ENCODE measurements at regions not wholly inside any gene's neighbourhood (a gene's known extent, or its start where the extent isn't known, plus 50 kb on each side); places are given as distances from the start of the nearest gene placed in this dataset.

DNA sequence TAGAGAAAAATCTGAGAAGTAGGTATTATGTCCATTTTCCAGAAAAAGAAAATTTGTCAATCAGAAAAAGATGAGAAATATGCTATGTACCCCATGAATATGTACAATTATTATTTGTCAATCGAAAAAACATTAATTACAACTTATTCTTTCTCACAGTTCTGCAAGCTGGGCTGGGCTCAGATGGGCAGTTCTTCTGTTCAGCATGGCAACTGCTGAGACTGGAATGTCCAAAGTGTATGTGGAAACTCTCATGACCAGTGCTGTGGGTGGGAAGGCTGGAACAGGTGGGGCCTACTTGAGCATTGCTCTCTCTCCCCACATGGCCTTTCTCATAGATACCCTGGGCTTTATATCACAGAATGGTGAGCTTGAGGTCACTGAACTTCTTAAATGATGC, 450.3 kb upstream of the TBX3 start:
- DNase-seq (ENCODE audit: low read depth, low spot score), result no peak

DNA sequence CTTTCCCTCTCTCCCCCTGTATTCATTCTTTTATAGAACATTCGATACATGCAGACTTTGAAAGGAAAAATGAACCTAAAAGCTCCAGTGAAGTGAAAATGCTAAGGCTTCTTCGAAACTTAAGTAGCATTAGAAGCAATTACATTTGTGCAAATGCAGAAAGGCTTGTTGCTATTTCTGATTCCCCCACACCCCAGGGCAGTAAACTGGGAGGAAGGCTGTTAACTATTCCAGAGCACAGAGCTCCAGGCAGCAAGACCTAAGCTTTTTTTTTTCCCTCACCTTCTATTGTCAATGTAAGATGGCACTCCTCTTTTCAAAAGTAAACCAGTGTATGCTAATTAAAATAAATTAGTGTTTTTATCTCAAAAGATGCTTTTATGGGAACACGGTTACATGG, 448.9 kb upstream of the TBX3 start:
- DNase-seq (ENCODE audit: low read depth, low spot score), result no peak

DNA sequence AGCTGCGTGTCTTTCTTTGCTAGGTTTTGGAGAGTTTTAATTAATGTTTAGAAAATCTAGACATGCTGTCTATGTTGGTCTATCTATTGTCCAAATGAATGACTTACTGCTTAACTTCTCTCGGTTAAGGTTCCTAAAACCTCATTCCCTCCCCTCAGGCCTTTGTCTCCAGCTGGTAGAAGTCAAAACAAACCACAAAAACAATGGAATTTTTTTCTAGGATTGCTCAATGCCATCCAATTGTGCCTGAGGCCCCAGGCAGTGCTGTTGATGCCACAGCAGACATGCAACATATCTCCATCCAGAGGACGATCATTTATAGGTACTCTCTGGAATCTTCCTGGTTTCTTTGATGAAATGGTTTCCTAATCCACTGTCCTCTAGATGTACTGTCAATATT, 448.2 kb upstream of the TBX3 start:
- no peak for DNase-seq (ENCODE audit: low read depth, low spot score)

- no peak for DNase-seq (ENCODE audit: low read depth, low spot score)
Observed at GRCh38 chr12:115129727-115130126, 445.8 kb upstream of the TBX3 start.

DNA sequence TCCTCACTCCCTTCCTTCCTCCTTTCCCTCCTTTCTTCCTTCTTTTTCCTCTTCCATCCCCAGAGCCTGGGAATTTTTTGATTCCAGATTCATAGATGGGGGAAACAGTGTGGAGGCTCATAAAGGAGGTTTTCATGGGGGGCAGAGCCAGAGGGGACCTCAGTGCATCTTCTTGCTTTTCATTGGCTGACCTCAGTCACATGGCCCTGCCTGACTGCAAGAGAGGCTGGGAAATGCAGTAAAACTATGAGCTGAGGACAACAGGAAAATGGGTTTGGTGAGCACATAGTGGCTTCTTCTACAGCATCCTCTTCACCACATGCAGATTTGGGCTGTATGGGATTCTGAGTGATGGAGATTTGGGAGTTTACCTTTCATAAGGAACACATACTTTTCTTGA, 437.1 kb upstream of the TBX3 start:
- DNase-seq (ENCODE audit: low read depth, low spot score), result no peak

GRCh38 chr12:115118177-115118724, 434.3 kb upstream of the TBX3 start:
- DNase-seq (ENCODE audit: low read depth, low spot score), result no peak

GRCh38 chr12:115114140-115114539, 430.2 kb upstream of the TBX3 start:
- DNase-seq (ENCODE audit: low read depth, low spot score), result no peak

GRCh38 chr12:115109863-115110262, 425.9 kb upstream of the TBX3 start:
- no peak for DNase-seq (ENCODE audit: low read depth, low spot score)

- no peak for DNase-seq (ENCODE audit: low read depth, low spot score)
Observed at GRCh38 chr12:115108129-115109100, 424.4 kb upstream of the TBX3 start.

DNA sequence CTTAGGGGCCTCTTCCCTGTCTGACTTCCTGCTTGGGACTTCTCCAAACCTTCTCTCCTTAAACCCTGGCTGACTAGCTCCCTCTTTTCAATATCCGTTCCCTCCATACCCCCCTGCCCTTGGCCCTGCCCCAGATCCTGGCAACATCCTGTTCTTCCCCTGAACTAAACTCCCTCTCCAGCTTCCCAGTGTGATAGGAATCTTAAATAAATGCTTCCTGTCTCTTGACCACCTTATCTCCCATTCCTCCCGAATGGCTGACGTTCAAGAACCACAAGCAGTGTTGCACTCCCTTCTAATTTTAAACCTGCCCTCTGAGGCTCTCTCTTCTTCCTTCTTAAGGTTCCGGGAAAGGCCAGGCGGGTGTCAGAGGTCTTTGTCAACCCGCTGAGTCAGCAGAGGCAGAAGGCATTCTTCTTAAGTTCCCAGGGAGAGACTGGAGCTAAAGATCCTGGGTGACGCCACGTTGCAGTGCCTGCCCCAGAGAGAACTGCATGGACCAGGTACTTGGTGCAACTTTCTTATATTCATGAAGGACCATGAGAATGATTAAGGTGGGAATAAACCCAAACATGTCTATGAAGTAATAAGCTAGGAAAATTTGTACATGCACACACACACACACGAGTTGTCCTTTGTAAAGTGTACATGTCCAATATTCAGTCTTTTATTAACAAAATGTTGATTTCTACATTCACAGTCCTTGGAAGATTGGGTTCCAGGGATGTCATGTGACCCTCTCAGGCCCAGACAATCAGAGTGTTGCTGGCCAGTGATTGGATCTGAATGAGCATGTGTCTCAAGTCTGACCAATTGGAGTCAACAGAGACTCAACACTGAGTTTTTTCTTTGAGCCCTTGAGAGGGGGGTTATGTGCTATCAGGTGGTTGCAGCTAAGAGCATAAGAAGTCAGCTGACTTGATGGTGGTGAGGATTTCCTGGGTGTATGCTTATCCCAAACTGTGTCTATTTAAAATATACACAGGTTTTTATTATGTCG, 420.2 kb upstream of the TBX3 start:
- peak; percentile 4 for DNase-seq (ENCODE audit: low read depth, low spot score)

DNA sequence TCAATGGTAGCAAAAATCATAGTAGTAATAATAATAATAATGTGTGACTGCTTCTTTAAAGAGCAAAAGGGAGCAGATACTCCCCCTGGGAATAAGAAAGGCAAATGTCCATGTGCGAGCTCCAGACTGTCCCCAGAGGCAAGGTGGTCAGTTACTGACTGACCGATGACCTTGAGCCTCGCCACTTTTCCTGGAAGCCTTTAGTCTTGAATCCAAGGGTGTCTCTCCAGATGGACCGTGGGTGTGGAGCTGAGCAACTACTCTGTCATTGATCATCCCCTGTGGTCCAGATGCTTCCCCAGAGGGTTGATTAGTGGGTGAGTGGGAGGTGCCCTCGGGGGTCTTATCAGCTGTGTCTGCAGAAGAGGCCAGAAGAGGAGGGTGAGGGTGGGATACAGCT, 418.5 kb upstream of the TBX3 start:
- no peak for DNase-seq (ENCODE audit: low read depth, low spot score)

GRCh38 chr12:115101520-115101919, 417.5 kb upstream of the TBX3 start:
- DNase-seq (ENCODE audit: low read depth, low spot score), result no peak

DNA sequence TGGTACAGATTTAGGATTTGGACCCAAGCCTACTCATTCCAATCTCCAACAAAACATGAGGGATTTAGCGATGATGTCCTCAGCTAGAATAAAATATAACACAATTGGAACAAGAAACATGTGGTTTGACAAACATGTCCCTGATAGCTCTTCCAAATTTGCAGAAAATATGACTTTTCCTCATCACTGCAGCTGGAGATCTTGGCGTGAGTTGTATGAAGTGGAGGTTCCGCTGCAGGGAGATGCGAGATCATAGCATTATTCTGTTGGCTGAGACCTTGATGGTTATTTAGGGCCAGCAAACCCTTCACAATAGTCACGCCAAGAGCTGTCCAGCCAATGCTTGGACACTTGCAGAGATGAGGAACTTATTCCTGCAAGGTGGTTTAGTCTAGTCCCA, 413.4 kb upstream of the TBX3 start:
- no peak for DNase-seq (ENCODE audit: low read depth, low spot score)

DNA sequence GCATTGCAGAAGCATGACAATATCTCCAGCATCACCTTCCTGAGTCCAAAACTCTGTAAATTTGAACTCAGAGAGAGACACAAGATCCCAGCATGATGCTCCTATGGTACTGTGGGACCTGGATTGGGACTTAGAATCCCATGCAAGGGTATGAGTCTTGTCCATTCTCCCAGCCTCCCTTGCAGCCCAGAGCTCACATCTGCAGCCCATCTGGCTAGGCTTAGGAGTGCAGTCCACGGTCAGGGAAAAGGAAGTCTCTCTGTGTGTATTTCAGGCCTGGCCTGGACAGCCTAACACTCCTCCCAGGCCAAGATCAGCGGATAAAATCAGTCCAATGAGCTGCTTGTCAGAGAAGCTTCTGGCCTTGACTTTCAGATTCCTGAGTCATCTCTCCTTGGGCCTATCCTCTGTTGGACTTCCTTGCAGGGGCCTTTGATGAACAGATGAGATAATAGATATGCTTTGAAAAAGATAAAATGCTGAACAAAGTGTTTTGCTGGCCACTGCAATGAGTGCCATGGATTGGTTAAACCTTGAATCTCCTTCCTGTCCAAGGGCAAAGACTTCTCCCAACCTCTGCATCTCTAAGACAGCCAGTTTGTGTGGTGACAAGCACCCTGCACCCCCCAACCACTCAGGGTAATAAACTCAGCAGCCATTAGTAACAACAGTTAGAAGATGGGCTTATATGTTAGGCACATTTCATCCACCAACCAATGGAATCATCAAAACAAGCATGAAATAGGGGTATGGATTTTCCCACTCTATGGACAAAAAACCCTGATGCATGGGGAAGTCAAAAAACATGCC, 412.8 kb upstream of the TBX3 start:
- no peak for DNase-seq (ENCODE audit: low read depth, low spot score)

DNA sequence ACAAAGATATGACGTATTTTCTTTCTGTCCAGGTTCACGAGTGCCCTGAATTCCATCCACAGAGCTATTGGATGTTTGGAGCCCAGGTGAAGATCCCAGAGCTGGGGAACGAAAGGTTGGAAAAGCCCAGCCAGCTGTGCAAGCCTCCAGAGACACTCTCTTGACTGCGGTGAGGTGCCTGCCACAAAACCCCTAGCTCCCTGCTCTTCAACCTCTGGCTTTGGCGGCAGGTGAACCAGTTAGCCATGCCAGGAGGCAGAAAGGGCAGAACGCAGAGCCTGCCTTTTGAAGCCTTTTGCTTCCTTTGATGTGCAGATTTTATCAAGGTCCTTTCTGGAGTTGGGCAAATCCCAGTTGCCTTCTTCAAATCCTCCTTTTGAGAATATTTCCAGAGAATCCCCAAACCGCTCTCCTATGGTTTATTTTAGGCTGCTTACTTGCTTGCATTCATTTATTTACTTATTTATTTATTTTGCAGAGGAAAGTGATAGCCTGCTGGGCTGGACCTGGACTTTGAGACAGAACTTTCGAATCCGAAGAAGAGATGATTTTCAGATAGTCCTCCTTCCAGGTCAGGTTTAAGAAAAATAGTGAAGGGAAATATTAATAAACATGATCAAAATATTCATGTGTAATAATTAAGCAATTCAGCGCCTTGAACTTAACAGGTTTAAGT, 411.2 kb upstream of the TBX3 start:
- DNase-seq (ENCODE audit: low read depth, low spot score), result no peak

DNA sequence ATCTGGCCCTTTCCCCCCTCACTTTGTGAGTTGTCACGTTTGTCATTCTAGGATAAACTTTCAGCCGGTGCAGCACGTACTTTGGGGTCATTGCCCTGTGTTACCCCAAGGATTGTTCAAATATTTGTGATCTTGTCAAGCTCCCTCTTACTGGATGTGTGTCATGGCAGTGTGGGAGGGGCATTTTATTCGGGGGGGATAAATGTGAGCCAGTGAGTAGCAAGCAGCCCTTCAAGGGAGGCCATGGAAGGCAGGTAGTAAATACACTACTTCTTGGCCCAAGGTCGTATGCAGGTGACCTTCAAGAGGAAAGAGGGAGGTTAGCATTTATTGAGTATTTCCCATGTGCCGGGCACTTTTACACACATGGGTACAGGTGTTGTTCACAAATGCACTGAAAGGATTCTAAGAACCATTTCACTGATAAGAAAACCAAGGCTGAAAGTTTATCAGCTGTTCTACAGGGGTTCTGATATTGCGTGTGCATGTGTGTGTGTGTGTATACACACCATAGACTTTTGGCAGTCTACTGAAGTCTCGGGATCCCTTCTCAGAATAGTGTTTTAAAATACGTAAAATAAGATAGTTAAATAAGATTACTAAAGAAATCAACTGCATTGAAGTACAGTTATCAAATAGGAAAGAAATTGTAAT, 410.3 kb upstream of the TBX3 start:
- DNase-seq (ENCODE audit: low read depth, low spot score), result no peak

GRCh38 chr12:115093261-115093660, 409.3 kb upstream of the TBX3 start:
- DNase-seq (ENCODE audit: low read depth, low spot score), result no peak

DNA sequence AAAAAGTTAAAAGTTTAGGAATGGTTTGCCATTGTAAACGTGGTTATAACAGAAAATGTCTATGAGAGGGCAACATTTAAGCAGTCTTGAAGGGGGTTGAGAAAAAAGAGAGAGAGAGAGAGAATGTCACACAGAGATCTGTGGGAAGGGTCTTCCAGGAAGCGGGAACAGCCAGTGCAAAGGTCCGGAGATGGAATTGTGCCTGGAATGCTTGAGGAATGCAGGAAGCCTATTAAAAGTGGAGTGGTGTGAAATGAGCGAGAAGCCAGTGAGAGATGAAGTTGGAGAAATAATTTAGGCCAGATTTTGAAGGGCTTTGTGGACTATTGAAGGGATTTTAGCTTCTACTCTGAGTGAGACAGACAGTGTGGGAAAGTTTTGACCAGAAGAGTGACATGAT, 406.8 kb upstream of the TBX3 start:
- no peak for DNase-seq (ENCODE audit: low read depth, low spot score)

DNA sequence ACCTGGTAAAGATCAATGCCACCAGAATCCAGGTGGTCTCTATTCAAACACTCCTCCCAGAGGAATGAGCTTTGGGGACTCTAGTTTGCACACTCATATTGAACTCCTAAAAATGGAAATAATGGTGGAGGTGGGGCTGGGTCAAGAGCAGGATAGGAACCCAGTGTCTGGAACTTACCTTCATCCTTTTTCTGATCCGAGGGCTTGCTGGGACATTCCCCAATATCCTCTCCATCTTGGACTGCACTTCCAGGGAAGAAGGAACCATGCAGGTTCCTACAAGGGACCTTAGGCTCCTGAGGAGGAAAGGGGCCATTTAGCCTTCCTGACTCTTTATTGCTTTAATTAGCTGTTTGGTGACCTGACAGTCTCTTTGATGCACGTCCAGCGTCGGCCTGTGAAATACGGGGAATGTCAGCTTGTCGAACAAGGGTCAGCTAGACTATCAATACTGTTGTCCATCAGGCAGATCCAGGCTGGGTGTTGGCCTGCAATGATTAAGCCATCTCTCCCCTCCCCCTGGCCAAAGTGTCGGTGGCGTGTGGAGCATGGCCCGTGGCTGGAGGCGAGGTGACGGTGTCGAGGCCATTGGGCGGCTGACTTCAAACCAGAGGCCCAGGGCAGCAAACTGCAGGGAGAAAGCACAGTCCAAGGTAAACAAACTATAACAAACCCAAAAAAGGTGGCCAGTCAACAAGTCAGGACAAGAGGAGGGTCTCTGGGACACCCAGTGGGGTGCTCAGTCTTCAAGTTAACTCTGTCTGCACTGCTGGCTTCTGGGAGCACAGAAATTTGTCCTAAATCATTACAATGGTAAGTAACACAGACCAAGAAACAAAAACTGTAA, 405.2 kb upstream of the TBX3 start:
- no peak for DNase-seq (ENCODE audit: low read depth, low spot score)

Measured in smooth muscle cell of the brain vasculature (primary cell).